IMR-90 (cell line): ENCODE measurements at regions not wholly inside any gene's neighbourhood (a gene's known extent, or its start where the extent isn't known, plus 50 kb on each side); places are given as distances from the start of the nearest gene placed in this dataset.

Experiments
- ATAC-seq: fragments of 200-7000 bp; cut with Tn5 transposase; 2 replicates; pipeline ENCODE4 v1.9.1; 2020; ENCODE audit warnings: low read depth, mild to moderate bottlenecking, moderate library complexity
- BruUV-seq: library from RNA; stranded (reverse); fragments of 400-500 nt; replicated peaks from 2 replicates; lab custom pipeline; 2021; lab: Mats Ljungman, UMichigan
- CTCF ChIA-PET: fragments of 300-600 bp; formaldehyde crosslinking; extraction: SDS; loops from one replicate; lab custom pipeline; 2021; ENCODE audit warnings: antibody characterized with exemption; lab: Yijun Ruan, JAX
- POLR2A ChIA-PET: fragments of 300-600 bp; sonication (Branson Sonifier 250); formaldehyde crosslinking; loops from one replicate; lab custom pipeline; 2022; ENCODE audit warnings: antibody characterized with exemption; ENCODE audit not compliant: unreplicated experiment; lab: Charles Lee
- DNase-seq: peaks from one replicate; pipeline ENCODE4 v3.0.0; 2013
- H2AFZ ChIP-seq: replicated peaks from 2 replicates; pipeline ENCODE3; 2013; ENCODE audit warnings: low read length, mild to moderate bottlenecking; ENCODE audit not compliant: poor library complexity
- H2AK5ac ChIP-seq: 2 replicates; pipeline ENCODE4 v1.6.1; 2013; ENCODE audit warnings: low read depth, low read length, inconsistent platforms
- H2AK9ac ChIP-seq: replicated peaks from 2 replicates; pipeline ENCODE3; 2013; ENCODE audit warnings: mild to moderate bottlenecking, low read depth, low read length, moderate library complexity; ENCODE audit not compliant: poor library complexity
- H2BK120ac ChIP-seq: 2 replicates; pipeline ENCODE4 v1.6.1; 2013; ENCODE audit warnings: low read depth, low read length, inconsistent platforms
- H2BK15ac ChIP-seq: 3 replicates; pipeline ENCODE4 v1.6.1; 2013; ENCODE audit warnings: low read depth, low read length, inconsistent platforms
- H2BK20ac ChIP-seq: 2 replicates; pipeline ENCODE4 v1.6.1; 2013; ENCODE audit warnings: low read depth, mild to moderate bottlenecking, inconsistent platforms, low read length, moderate library complexity
- H2BK5ac ChIP-seq: 2 replicates; pipeline ENCODE4 v1.6.1; 2013; ENCODE audit warnings: mild to moderate bottlenecking, low read depth, low read length, inconsistent platforms; ENCODE audit not compliant: poor library complexity, severe bottlenecking
- H3K14ac ChIP-seq: replicated peaks from 2 replicates; pipeline ENCODE4 v1.6.1; 2013; ENCODE audit warnings: low read depth, low read length, inconsistent platforms
- H3K18ac ChIP-seq: 2 replicates; pipeline ENCODE4 v1.6.1; 2013; ENCODE audit warnings: low read depth, low read length, control low read depth
- H3K23ac ChIP-seq: 2 replicates; pipeline ENCODE4 v1.6.1; 2013; ENCODE audit warnings: low read depth, low read length, inconsistent platforms
- H3K27ac ChIP-seq: 2 replicates; pipeline ENCODE4 v1.5.1; 2013; ENCODE audit warnings: mild to moderate bottlenecking, control low read depth, low read length; ENCODE audit not compliant: insufficient read depth
- H3K27me3 ChIP-seq: 2 replicates; pipeline ENCODE4 v1.6.1; 2013; ENCODE audit warnings: low read length; ENCODE audit not compliant: control insufficient read depth, insufficient read depth
- H3K36me3 ChIP-seq: 2 replicates; pipeline ENCODE4 v1.6.1; 2013; ENCODE audit warnings: low read length, mixed read lengths; ENCODE audit not compliant: control insufficient read depth, insufficient read depth
- H3K4ac ChIP-seq: 2 replicates; pipeline ENCODE4 v1.6.1; 2013; ENCODE audit warnings: low read depth, low read length, inconsistent platforms
- H3K4me1 ChIP-seq: 2 replicates; pipeline ENCODE4 v1.6.1; 2013; ENCODE audit warnings: low read length, mixed read lengths; ENCODE audit not compliant: control insufficient read depth, insufficient read depth
- H3K4me2 ChIP-seq: 2 replicates; pipeline ENCODE4 v1.6.1; 2013; ENCODE audit warnings: low read depth, mild to moderate bottlenecking, control low read depth, low read length, moderate library complexity
- H3K4me3 ChIP-seq: 2 replicates; pipeline ENCODE4 v1.5.1; 2013; ENCODE audit warnings: low read depth, mild to moderate bottlenecking, control low read depth, low read length, moderate library complexity; ENCODE audit not compliant: insufficient read depth
- H3K56ac ChIP-seq: 2 replicates; pipeline ENCODE4 v1.6.1; 2013; ENCODE audit warnings: low read length, inconsistent platforms; ENCODE audit not compliant: insufficient read depth; ENCODE audit errors: extremely low read depth
- H3K79me1 ChIP-seq, 2 experiments: 2 replicates each; pipeline ENCODE4 v1.6.1; 2013; ENCODE audit warnings: low read length in 2 of 2, inconsistent platforms in 1 of 2, low read depth in 1 of 2
- H3K9ac ChIP-seq: 2 replicates; pipeline ENCODE4 v1.6.1; 2013; ENCODE audit warnings: low read depth, low read length, control low read depth
- H3K9me1 ChIP-seq: 2 replicates; pipeline ENCODE4 v1.6.1; 2013; ENCODE audit warnings: low read length, inconsistent platforms; ENCODE audit not compliant: insufficient read depth
- H3K9me3 ChIP-seq: 2 replicates; pipeline ENCODE4 v1.6.1; 2013; ENCODE audit warnings: low read length; ENCODE audit not compliant: control insufficient read depth, insufficient read depth
- H4K20me1 ChIP-seq: 2 replicates; pipeline ENCODE4 v1.6.1; 2013; ENCODE audit warnings: low read length, inconsistent platforms; ENCODE audit not compliant: insufficient read depth
- H4K5ac ChIP-seq: 2 replicates; pipeline ENCODE4 v1.6.1; 2013; ENCODE audit warnings: mild to moderate bottlenecking, low read depth, low read length, control low read depth
- H4K8ac ChIP-seq, 2 experiments: 2 replicates each; pipeline ENCODE4 v1.6.1; 2013; ENCODE audit warnings: low read depth in 2 of 2, low read length in 2 of 2, control low read depth in 1 of 2, inconsistent platforms in 1 of 2
- H4K91ac ChIP-seq: 2 replicates; pipeline ENCODE4 v1.6.1; 2013; ENCODE audit warnings: low read depth, low read length, inconsistent platforms; ENCODE audit not compliant: insufficient read depth
- BHLHE40 ChIP-seq: fragments of 150-350 bp; IDR thresholded peaks from 2 replicates; pipeline ENCODE4 v1.6.1; 2016; ENCODE audit warnings: mild to moderate bottlenecking, low read depth, low read length
- CEBPB ChIP-seq: IDR thresholded peaks from 2 replicates; pipeline ENCODE4 v1.6.1; 2012; ENCODE audit warnings: low read depth, low read length, improper control_type of control experiment
- FOS ChIP-seq: fragments of 150-350 bp; IDR thresholded peaks from 2 replicates; pipeline ENCODE4 v1.6.1; 2016; ENCODE audit warnings: low read depth, low read length
- MAFK ChIP-seq: IDR thresholded peaks from 2 replicates; pipeline ENCODE4 v1.6.1; 2012; ENCODE audit warnings: low read depth, low read length, improper control_type of control experiment
- MAZ ChIP-seq: IDR thresholded peaks from 2 replicates; pipeline ENCODE4 v1.6.1; 2012; ENCODE audit warnings: low read depth, mild to moderate bottlenecking, low read length, improper control_type of control experiment, moderate library complexity, borderline replicate concordance
- MXI1 ChIP-seq: IDR thresholded peaks from 2 replicates; pipeline ENCODE4 v1.6.1; 2012; ENCODE audit warnings: low read depth, mild to moderate bottlenecking, low read length, moderate library complexity, borderline replicate concordance
- NFE2L2 ChIP-seq: fragments of 150-350 bp; IDR thresholded peaks from 2 replicates; pipeline ENCODE4 v1.6.1; 2016; ENCODE audit warnings: low read depth, mild to moderate bottlenecking, low read length
- POLR2A ChIP-seq: IDR thresholded peaks from 2 replicates; pipeline ENCODE4 v1.6.1; 2012; ENCODE audit warnings: mild to moderate bottlenecking, low read depth, low read length
- RCOR1 ChIP-seq: IDR thresholded peaks from 2 replicates; pipeline ENCODE4 v1.6.1; 2012; ENCODE audit warnings: mild to moderate bottlenecking, low read length, improper control_type of control experiment; ENCODE audit not compliant: insufficient replicate concordance
- RFX5 ChIP-seq: IDR thresholded peaks from 2 replicates; pipeline ENCODE4 v1.8.0; 2012; ENCODE audit warnings: low read depth, mild to moderate bottlenecking, low read length, moderate library complexity
- WGBS, 2 experiments: methylation state at CpG; one replicate each; pipeline versions ENCODE4 v1.1.5 to v1.1.7; 2013; ENCODE audit warnings: missing lambda C conversion rate in 2 of 2; ENCODE audit not compliant: insufficient read length in 1 of 2; ENCODE audit errors: extremely low coverage in 2 of 2; 5-methylcytosine and 5-hydroxymethylcytosine counted together
- dilution Hi-C: fragments of 300-500 bp; cut with HindIII; formaldehyde crosslinking; loops from one replicate; pipeline ENCODE4 v1.14.3; 2018; ENCODE audit warnings: low sequenced_read_pairs; ENCODE audit not compliant: unreplicated experiment
- in situ Hi-C: fragments of 300-500 bp; cut with MboI; formaldehyde crosslinking; loops from 3 replicates; pipeline ENCODE4 v1.14.3; 2019; ENCODE audit warnings: low sequenced_read_pairs, inconsistent platforms, mixed read lengths
- intact Hi-C: fragments of 100-400 bp; cut with micrococcal nuclease; formaldehyde crosslinking; loops from 2 replicates; pipeline ENCODE4 v1.10.0; 2022
- TF ChIP-seq, protein P1 (sequence below): fragments of 150-350 bp; IDR thresholded peaks from 2 replicates; pipeline ENCODE4 v1.6.1; 2017; ENCODE audit warnings: mild to moderate bottlenecking, antibody characterized with exemption, low read length, low read depth
- TF ChIP-seq, protein P2 (sequence below): fragments of 150-350 bp; IDR thresholded peaks from 2 replicates; pipeline ENCODE4 v1.6.1; 2016; ENCODE audit warnings: low read depth, mild to moderate bottlenecking, low read length, moderate library complexity, borderline replicate concordance
- TF ChIP-seq, protein P3 (sequence below): conservative IDR thresholded peaks from 2 replicates; pipeline ENCODE4 v1.5.1; 2012; ENCODE audit warnings: mild to moderate bottlenecking, low read depth, low read length, improper control_type of control experiment

DNA sequence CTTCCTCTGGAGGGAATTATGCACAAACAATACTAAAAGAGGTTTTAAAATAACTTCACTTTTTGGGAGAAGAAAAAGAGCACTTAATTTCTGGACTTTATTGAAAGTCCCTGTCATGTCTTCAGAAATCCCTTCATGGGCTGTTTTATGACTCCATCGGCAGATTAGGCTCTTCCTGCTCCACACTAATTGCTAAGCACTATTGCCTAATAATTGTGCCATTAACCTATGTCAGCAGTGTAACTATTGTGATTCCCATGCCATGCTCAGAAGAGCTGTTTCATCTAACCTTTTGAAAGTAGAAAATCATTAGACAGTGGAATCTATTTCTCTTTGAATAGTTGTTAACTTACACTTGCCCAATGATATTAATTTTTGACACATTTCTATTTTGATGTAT is 489.3 kb upstream of the RUNX1 start:
- Histone ChIP-seq H2BK15ac (no peak overlapping the region), H4K8ac (no peak overlapping the region), H3K56ac (no peak overlapping the region), H2AK5ac (no peak overlapping the region), H2BK5ac (no peak overlapping the region), H4K20me1 (no peaks in the 10 kb centered on the region), H3K27me3 (no peaks in the 10 kb centered on the region), H2AFZ (no peak overlapping the region), H3K18ac (no peak overlapping the region), H4K91ac (no peak overlapping the region), H3K9me1 (no peaks in the 10 kb centered on the region), H3K9ac (no peak overlapping the region), H3K79me1 (no peaks in the 10 kb centered on the region), H3K4ac (no peak overlapping the region), H3K14ac (no peak overlapping the region), H3K27ac (no peak overlapping the region), H2BK20ac (no peak overlapping the region), H3K4me2 (no peak overlapping the region), H4K5ac (no peak overlapping the region), H2AK9ac (no peak overlapping the region), H2BK120ac (no peak overlapping the region), H3K4me1 (no peaks in the 10 kb centered on the region; the same call in 1 of the 2 replicates), H3K4me3 (no peak overlapping the region), H3K9me3 (0 out of 2 replicates have a peak, but pooled peaks cover 4% of the 10 kb centered on the region), H3K36me3 (no peaks in the 10 kb centered on the region), H3K23ac (no peak overlapping the region)
- dilution Hi-C loops: no loop called here
- TF ChIP-seq, protein P1, sequence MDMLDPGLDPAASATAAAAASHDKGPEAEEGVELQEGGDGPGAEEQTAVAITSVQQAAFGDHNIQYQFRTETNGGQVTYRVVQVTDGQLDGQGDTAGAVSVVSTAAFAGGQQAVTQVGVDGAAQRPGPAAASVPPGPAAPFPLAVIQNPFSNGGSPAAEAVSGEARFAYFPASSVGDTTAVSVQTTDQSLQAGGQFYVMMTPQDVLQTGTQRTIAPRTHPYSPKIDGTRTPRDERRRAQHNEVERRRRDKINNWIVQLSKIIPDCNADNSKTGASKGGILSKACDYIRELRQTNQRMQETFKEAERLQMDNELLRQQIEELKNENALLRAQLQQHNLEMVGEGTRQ: no peak
- TF ChIP-seq FOS (no peak), RCOR1 (no peak), MAZ (no peak), MAFK (no peak), NFE2L2 (no peak), RFX5 (no peak), CEBPB (no peak), BHLHE40 (no peak), POLR2A (no peak), MXI1 (no peak)
- TF ChIP-seq, protein P2, sequence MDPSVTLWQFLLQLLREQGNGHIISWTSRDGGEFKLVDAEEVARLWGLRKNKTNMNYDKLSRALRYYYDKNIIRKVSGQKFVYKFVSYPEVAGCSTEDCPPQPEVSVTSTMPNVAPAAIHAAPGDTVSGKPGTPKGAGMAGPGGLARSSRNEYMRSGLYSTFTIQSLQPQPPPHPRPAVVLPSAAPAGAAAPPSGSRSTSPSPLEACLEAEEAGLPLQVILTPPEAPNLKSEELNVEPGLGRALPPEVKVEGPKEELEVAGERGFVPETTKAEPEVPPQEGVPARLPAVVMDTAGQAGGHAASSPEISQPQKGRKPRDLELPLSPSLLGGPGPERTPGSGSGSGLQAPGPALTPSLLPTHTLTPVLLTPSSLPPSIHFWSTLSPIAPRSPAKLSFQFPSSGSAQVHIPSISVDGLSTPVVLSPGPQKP: no peak
- TF ChIP-seq, protein P3, sequence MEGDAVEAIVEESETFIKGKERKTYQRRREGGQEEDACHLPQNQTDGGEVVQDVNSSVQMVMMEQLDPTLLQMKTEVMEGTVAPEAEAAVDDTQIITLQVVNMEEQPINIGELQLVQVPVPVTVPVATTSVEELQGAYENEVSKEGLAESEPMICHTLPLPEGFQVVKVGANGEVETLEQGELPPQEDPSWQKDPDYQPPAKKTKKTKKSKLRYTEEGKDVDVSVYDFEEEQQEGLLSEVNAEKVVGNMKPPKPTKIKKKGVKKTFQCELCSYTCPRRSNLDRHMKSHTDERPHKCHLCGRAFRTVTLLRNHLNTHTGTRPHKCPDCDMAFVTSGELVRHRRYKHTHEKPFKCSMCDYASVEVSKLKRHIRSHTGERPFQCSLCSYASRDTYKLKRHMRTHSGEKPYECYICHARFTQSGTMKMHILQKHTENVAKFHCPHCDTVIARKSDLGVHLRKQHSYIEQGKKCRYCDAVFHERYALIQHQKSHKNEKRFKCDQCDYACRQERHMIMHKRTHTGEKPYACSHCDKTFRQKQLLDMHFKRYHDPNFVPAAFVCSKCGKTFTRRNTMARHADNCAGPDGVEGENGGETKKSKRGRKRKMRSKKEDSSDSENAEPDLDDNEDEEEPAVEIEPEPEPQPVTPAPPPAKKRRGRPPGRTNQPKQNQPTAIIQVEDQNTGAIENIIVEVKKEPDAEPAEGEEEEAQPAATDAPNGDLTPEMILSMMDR: no peak
- in situ Hi-C loops: no loop called here
- no CpG with 5 or more reads among the region's 1 CpG for WGBS, 2 experiments
- ATAC-seq: no peak
- BruUV-seq: no TSS peak
- intact Hi-C loops: no loop called here
- ChIA-PET CTCF (no interaction called here), POLR2A (no interaction called here)
- DNase-seq: no peak
